Ovary (tissue), 3 donors: ENCODE measurements at regions not wholly inside any gene's neighbourhood (a gene's known extent, or its start where the extent isn't known, plus 50 kb on each side); places are given as distances from the start of the nearest gene placed in this dataset.

Experiments
- POLR2A ChIP-seq: fragments of 450-650 bp; IDR thresholded peaks from one replicate; pipeline ENCODE4 v1.6.1; 2017; ENCODE audit warnings: antibody characterized with exemption, mild to moderate bottlenecking, moderate library complexity
- TF ChIP-seq, protein P1 (sequence below), 3 donors: fragments of 450-650 bp in 2 of 3; fragments of 200-600 bp in 1 of 3; IDR thresholded peaks; one replicate each; pipeline versions ENCODE4 v1.5.1 to v1.8.0; 2016 to 2022; ENCODE audit warnings: antibody characterized with exemption in 3 of 3, mild to moderate bottlenecking in 1 of 3
- donor health status: DM: no; HTN: no; CAD: no.

DNA sequence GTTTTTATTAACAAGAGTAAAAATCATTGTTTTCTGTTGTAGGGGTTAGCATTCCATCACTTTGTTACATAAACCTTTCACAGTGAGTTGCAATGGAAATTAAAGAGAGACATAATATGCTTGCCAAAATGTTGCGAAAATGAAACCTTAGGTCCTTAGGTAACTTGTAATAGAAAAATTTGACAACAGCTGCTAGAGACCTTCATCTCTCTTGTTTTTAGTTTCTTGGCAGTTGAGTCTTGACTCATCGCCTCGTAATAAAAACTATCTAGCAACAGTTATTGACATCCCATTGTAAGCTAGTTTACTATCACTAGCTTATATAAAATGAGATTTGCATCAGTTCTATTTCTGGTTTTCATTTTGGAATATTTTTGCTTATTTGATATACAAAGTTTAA lies 179.0 kb upstream of the MMS22L start:
- TF ChIP-seq POLR2A, result no peak
- TF ChIP-seq, protein P1, sequence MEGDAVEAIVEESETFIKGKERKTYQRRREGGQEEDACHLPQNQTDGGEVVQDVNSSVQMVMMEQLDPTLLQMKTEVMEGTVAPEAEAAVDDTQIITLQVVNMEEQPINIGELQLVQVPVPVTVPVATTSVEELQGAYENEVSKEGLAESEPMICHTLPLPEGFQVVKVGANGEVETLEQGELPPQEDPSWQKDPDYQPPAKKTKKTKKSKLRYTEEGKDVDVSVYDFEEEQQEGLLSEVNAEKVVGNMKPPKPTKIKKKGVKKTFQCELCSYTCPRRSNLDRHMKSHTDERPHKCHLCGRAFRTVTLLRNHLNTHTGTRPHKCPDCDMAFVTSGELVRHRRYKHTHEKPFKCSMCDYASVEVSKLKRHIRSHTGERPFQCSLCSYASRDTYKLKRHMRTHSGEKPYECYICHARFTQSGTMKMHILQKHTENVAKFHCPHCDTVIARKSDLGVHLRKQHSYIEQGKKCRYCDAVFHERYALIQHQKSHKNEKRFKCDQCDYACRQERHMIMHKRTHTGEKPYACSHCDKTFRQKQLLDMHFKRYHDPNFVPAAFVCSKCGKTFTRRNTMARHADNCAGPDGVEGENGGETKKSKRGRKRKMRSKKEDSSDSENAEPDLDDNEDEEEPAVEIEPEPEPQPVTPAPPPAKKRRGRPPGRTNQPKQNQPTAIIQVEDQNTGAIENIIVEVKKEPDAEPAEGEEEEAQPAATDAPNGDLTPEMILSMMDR (IDR thresholded peaks at IDR 0.05), result no peak
